WTC11 (cell line): ENCODE measurements at regions not wholly inside any gene's neighbourhood (a gene's known extent, or its start where the extent isn't known, plus 50 kb on each side); places are given as distances from the start of the nearest gene placed in this dataset.

Experiments
- ATAC-seq: fragments of 200-7000 bp; cut with Tn5 transposase; 2 replicates; pipeline ENCODE4 v1.10.0; 2021; ENCODE audit warnings: mild to moderate bottlenecking, moderate library complexity
- CTCF ChIA-PET: fragments of 300-600 bp; sonication (Branson Sonifier 250); formaldehyde crosslinking; loops from one replicate; lab custom pipeline; 2021; ENCODE audit warnings: antibody characterized with exemption; lab: Charles Lee
- POLR2A ChIA-PET: fragments of 350-600 bp; sonication (Branson Sonifier 250); formaldehyde crosslinking; loops from one replicate; lab custom pipeline; 2021; ENCODE audit warnings: antibody characterized with exemption; lab: Charles Lee
- DNase-seq: peaks from one replicate; pipeline ENCODE4 v3.0.0; 2021; ENCODE audit warnings: low spot score
- H3K27ac Mint-ChIP-seq: 2 replicates; pipeline ENCODE4 v1.8.0; 2021; ENCODE audit warnings: mixed read lengths
- H3K27me3 Mint-ChIP-seq: 2 replicates; pipeline ENCODE4 v1.8.0; 2021; ENCODE audit warnings: low read depth, mild to moderate bottlenecking, moderate library complexity, mixed read lengths
- H3K36me3 Mint-ChIP-seq: 2 replicates; pipeline ENCODE4 v1.8.0; 2021; ENCODE audit warnings: mixed read lengths
- H3K4me1 Mint-ChIP-seq: 2 replicates; pipeline ENCODE4 v1.8.0; 2022; ENCODE audit warnings: mixed read lengths
- H3K4me3 Mint-ChIP-seq: 2 replicates; pipeline ENCODE4 v1.8.0; 2021; ENCODE audit warnings: mild to moderate bottlenecking, moderate library complexity, mixed read lengths
- H3K9me3 Mint-ChIP-seq: 2 replicates; pipeline ENCODE4 v1.8.0; 2021; ENCODE audit warnings: mixed read lengths
- GRHL2 ChIP-seq: fragments of 250-450 bp; sonication (Bioruptor Pico); IDR thresholded peaks from 2 replicates; pipeline ENCODE4 v1.8.0; 2022; ENCODE audit warnings: mild to moderate bottlenecking, moderate library complexity; ENCODE audit not compliant: insufficient replicate concordance, severe bottlenecking
- GTF2I ChIP-seq: fragments of 250-450 bp; sonication (Bioruptor Pico); conservative IDR thresholded peaks from 2 replicates; pipeline ENCODE4 v1.4.0; 2021; ENCODE audit warnings: mild to moderate bottlenecking
- MYBL2 ChIP-seq: sonication (generic); formaldehyde crosslinking; IDR thresholded peaks from 2 replicates; pipeline ENCODE4 v1.8.1; 2023; ENCODE audit warnings: mild to moderate bottlenecking, moderate library complexity, missing genetic modification reagents
- NFYB ChIP-seq: sonication (generic); formaldehyde crosslinking; conservative IDR thresholded peaks from 2 replicates; pipeline ENCODE4 v1.8.0; 2022; ENCODE audit warnings: low read depth, missing genetic modification reagents
- NR3C1 ChIP-seq: sonication (generic); formaldehyde crosslinking; conservative IDR thresholded peaks from 2 replicates; pipeline ENCODE4 v1.8.1; 2023; ENCODE audit warnings: low read depth, mild to moderate bottlenecking, missing genetic modification reagents
- RORB ChIP-seq: fragments of 250-450 bp; sonication (Bioruptor Pico); IDR thresholded peaks from 2 replicates; pipeline ENCODE4 v1.9.0; 2021; ENCODE audit warnings: mild to moderate bottlenecking
- TP53 ChIP-seq: sonication (generic); formaldehyde crosslinking; IDR thresholded peaks from 2 replicates; pipeline ENCODE4 v1.8.1; 2023; ENCODE audit warnings: mild to moderate bottlenecking, missing genetic modification reagents
- ZNF232 ChIP-seq: sonication (generic); formaldehyde crosslinking; IDR thresholded peaks from 2 replicates; pipeline ENCODE4 v1.8.0; 2022; ENCODE audit warnings: mild to moderate bottlenecking, missing genetic modification reagents
- ZNF317 ChIP-seq: sonication (generic); formaldehyde crosslinking; IDR thresholded peaks from 2 replicates; pipeline ENCODE4 v1.8.1; 2023; ENCODE audit warnings: low read depth, mild to moderate bottlenecking, moderate library complexity, missing genetic modification reagents, borderline replicate concordance
- TF ChIP-seq, protein P1 (sequence below): sonication (generic); formaldehyde crosslinking; IDR thresholded peaks from 2 replicates; pipeline ENCODE4 v1.8.1; 2023; ENCODE audit warnings: mild to moderate bottlenecking, moderate library complexity, missing genetic modification reagents
- TF ChIP-seq, protein P2 (sequence below): fragments of 250-450 bp; sonication (Bioruptor Pico); IDR thresholded peaks from 2 replicates; pipeline ENCODE4 v2.1.2; 2022; ENCODE audit warnings: mild to moderate bottlenecking, moderate library complexity
- TF ChIP-seq, protein P3 (sequence below): sonication (generic); formaldehyde crosslinking; IDR thresholded peaks from 2 replicates; pipeline ENCODE4 v1.8.0; 2022; ENCODE audit warnings: mild to moderate bottlenecking, missing genetic modification reagents
- TF ChIP-seq, protein P4 (sequence below): sonication (generic); formaldehyde crosslinking; IDR thresholded peaks from 2 replicates; pipeline ENCODE4 v1.8.1; 2023; ENCODE audit warnings: mild to moderate bottlenecking, missing genetic modification reagents
- TF ChIP-seq, protein P5 (sequence below): sonication (generic); formaldehyde crosslinking; IDR thresholded peaks from 2 replicates; pipeline ENCODE4 v1.8.0; 2023; ENCODE audit warnings: missing genetic modification reagents, mild to moderate bottlenecking, borderline replicate concordance
- TF ChIP-seq, protein P6 (sequence below): sonication (generic); formaldehyde crosslinking; conservative IDR thresholded peaks from 2 replicates; pipeline ENCODE4 v1.8.1; 2023; ENCODE audit warnings: mild to moderate bottlenecking, low read depth, missing genetic modification reagents, moderate library complexity
- TF ChIP-seq, protein P7 (sequence below): sonication (generic); formaldehyde crosslinking; IDR thresholded peaks from 2 replicates; pipeline ENCODE4 v1.8.0; 2022; ENCODE audit warnings: mild to moderate bottlenecking, missing genetic modification reagents
- TF ChIP-seq, protein P8 (sequence below): sonication (generic); formaldehyde crosslinking; IDR thresholded peaks from 2 replicates; pipeline ENCODE4 v1.8.1; 2022; ENCODE audit warnings: missing genetic modification reagents, borderline replicate concordance

DNA sequence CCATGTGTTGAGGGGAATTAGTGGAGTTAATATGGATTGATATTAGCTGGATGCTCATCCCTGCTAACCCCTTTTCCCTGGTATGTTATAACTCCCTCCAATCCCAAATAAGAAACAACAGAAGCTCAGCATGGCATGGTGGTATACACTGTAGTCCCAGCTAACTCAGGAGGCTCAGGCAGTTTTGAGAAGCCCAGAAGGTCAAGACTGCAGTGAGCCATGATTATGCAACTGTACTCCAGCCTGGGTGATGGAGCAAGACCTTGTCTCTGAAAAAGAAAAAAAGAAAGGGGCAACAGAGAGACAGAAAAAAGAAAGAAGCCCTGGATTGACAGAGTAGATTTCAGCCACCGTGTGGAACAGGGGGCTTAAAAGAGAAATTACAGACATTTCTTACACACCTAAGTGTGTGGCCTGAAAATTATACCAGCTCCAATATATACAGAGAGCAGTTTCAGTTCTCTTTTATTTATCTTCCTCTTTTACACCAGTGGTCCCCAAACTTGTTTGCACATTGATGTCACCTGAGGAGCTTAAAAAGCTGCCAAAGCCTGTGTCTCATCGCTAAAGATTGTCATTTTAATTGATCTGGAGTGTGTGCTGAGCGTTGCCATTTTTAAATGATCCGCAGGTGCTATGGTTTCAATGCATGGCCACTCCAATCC is 203.6 kb downstream of the UBE2E3 start:
- no peak overlapping the region for H3K4me3 Mint-ChIP-seq
- H3K27ac Mint-ChIP-seq = no peak overlapping the region
- CTCF ChIA-PET = no interaction called here
- POLR2A ChIA-PET = no interaction called here
- ATAC-seq (no peak), DNase-seq (no peak)
- no peaks in the 10 kb centered on the region for H3K36me3 Mint-ChIP-seq
- no peaks in the 10 kb centered on the region for H3K27me3 Mint-ChIP-seq
- no peaks in the 10 kb centered on the region for H3K9me3 Mint-ChIP-seq
- TF ChIP-seq ZNF317 (no peak), GTF2I (CRISPR knock-in tag) (no peak), NFYB (CRISPR knock-in tag) (no peak), MYBL2 (no peak), TP53 (no peak), NR3C1 (no peak), RORB (no peak)
- TF ChIP-seq, protein P1, sequence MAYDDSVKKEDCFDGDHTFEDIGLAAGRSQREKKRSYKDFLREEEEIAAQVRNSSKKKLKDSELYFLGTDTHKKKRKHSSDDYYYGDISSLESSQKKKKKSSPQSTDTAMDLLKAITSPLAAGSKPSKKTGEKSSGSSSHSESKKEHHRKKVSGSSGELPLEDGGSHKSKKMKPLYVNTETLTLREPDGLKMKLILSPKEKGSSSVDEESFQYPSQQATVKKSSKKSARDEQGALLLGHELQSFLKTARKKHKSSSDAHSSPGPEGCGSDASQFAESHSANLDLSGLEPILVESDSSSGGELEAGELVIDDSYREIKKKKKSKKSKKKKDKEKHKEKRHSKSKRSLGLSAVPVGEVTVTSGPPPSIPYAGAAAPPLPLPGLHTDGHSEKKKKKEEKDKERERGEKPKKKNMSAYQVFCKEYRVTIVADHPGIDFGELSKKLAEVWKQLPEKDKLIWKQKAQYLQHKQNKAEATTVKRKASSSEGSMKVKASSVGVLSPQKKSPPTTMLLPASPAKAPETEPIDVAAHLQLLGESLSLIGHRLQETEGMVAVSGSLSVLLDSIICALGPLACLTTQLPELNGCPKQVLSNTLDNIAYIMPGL (CRISPR knock-in tag) = no peak
- TF ChIP-seq, protein P2, sequence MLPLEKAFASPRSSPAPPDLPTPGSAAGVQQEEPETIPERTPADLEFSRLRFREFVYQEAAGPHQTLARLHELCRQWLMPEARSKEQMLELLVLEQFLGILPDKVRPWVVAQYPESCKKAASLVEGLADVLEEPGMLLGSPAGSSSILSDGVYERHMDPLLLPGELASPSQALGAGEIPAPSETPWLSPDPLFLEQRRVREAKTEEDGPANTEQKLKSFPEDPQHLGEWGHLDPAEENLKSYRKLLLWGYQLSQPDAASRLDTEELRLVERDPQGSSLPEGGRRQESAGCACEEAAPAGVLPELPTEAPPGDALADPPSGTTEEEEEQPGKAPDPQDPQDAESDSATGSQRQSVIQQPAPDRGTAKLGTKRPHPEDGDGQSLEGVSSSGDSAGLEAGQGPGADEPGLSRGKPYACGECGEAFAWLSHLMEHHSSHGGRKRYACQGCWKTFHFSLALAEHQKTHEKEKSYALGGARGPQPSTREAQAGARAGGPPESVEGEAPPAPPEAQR (CRISPR knock-in tag) = no peak
- TF ChIP-seq, protein P3, sequence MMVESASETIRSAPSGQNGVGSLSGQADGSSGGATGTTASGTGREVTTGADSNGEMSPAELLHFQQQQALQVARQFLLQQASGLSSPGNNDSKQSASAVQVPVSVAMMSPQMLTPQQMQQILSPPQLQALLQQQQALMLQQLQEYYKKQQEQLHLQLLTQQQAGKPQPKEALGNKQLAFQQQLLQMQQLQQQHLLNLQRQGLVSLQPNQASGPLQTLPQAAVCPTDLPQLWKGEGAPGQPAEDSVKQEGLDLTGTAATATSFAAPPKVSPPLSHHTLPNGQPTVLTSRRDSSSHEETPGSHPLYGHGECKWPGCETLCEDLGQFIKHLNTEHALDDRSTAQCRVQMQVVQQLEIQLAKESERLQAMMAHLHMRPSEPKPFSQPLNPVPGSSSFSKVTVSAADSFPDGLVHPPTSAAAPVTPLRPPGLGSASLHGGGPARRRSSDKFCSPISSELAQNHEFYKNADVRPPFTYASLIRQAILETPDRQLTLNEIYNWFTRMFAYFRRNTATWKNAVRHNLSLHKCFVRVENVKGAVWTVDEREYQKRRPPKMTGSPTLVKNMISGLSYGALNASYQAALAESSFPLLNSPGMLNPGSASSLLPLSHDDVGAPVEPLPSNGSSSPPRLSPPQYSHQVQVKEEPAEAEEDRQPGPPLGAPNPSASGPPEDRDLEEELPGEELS (CRISPR knock-in tag) = no peak
- 0 out of 2 replicates have a peak, but pooled peaks cover 2% of the 10 kb centered on the region for H3K4me1 Mint-ChIP-seq

DNA sequence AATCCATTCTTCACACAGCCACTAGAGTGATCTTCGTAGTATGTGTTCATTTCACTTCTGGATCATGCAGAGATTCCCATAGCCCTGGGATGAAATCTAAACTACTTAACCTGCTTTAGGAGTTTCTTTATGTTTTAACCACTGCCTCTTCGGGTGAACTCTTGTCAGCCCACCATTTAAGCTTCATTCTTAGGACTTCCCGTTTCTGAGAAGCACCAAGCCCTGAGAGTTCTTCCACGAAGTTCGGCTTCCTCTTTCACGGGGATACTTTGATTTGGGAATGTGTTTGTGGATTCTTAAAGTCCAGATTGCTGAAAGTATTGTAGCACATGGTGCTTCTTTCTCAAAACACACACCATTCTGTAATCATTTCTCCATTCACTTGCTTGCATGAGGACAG is 205.0 kb downstream of the UBE2E3 start:
- ATAC-seq (no peak), DNase-seq (no peak)
- H3K27me3 Mint-ChIP-seq = no peaks in the 10 kb centered on the region
- ChIA-PET POLR2A (no interaction called here), CTCF (no interaction called here)
- no peak overlapping the region for H3K27ac Mint-ChIP-seq
- no peak overlapping the region for H3K4me3 Mint-ChIP-seq
- H3K4me1 Mint-ChIP-seq = 0 out of 2 replicates have a peak, but pooled peaks cover 2% of the 10 kb centered on the region
- H3K36me3 Mint-ChIP-seq = no peaks in the 10 kb centered on the region
- H3K9me3 Mint-ChIP-seq = no peaks in the 10 kb centered on the region
- TF ChIP-seq ZNF232 (CRISPR knock-in tag) (no peak), GRHL2 (no peak)
- TF ChIP-seq, protein P4, sequence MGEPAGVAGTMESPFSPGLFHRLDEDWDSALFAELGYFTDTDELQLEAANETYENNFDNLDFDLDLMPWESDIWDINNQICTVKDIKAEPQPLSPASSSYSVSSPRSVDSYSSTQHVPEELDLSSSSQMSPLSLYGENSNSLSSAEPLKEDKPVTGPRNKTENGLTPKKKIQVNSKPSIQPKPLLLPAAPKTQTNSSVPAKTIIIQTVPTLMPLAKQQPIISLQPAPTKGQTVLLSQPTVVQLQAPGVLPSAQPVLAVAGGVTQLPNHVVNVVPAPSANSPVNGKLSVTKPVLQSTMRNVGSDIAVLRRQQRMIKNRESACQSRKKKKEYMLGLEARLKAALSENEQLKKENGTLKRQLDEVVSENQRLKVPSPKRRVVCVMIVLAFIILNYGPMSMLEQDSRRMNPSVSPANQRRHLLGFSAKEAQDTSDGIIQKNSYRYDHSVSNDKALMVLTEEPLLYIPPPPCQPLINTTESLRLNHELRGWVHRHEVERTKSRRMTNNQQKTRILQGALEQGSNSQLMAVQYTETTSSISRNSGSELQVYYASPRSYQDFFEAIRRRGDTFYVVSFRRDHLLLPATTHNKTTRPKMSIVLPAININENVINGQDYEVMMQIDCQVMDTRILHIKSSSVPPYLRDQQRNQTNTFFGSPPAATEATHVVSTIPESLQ = no peak
- TF ChIP-seq, protein P5, sequence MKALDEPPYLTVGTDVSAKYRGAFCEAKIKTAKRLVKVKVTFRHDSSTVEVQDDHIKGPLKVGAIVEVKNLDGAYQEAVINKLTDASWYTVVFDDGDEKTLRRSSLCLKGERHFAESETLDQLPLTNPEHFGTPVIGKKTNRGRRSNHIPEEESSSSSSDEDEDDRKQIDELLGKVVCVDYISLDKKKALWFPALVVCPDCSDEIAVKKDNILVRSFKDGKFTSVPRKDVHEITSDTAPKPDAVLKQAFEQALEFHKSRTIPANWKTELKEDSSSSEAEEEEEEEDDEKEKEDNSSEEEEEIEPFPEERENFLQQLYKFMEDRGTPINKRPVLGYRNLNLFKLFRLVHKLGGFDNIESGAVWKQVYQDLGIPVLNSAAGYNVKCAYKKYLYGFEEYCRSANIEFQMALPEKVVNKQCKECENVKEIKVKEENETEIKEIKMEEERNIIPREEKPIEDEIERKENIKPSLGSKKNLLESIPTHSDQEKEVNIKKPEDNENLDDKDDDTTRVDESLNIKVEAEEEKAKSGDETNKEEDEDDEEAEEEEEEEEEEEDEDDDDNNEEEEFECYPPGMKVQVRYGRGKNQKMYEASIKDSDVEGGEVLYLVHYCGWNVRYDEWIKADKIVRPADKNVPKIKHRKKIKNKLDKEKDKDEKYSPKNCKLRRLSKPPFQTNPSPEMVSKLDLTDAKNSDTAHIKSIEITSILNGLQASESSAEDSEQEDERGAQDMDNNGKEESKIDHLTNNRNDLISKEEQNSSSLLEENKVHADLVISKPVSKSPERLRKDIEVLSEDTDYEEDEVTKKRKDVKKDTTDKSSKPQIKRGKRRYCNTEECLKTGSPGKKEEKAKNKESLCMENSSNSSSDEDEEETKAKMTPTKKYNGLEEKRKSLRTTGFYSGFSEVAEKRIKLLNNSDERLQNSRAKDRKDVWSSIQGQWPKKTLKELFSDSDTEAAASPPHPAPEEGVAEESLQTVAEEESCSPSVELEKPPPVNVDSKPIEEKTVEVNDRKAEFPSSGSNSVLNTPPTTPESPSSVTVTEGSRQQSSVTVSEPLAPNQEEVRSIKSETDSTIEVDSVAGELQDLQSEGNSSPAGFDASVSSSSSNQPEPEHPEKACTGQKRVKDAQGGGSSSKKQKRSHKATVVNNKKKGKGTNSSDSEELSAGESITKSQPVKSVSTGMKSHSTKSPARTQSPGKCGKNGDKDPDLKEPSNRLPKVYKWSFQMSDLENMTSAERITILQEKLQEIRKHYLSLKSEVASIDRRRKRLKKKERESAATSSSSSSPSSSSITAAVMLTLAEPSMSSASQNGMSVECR (CRISPR knock-in tag) = no peak
- TF ChIP-seq, protein P6, sequence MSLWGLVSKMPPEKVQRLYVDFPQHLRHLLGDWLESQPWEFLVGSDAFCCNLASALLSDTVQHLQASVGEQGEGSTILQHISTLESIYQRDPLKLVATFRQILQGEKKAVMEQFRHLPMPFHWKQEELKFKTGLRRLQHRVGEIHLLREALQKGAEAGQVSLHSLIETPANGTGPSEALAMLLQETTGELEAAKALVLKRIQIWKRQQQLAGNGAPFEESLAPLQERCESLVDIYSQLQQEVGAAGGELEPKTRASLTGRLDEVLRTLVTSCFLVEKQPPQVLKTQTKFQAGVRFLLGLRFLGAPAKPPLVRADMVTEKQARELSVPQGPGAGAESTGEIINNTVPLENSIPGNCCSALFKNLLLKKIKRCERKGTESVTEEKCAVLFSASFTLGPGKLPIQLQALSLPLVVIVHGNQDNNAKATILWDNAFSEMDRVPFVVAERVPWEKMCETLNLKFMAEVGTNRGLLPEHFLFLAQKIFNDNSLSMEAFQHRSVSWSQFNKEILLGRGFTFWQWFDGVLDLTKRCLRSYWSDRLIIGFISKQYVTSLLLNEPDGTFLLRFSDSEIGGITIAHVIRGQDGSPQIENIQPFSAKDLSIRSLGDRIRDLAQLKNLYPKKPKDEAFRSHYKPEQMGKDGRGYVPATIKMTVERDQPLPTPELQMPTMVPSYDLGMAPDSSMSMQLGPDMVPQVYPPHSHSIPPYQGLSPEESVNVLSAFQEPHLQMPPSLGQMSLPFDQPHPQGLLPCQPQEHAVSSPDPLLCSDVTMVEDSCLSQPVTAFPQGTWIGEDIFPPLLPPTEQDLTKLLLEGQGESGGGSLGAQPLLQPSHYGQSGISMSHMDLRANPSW (CRISPR knock-in tag) = no peak
- TF ChIP-seq, protein P7, sequence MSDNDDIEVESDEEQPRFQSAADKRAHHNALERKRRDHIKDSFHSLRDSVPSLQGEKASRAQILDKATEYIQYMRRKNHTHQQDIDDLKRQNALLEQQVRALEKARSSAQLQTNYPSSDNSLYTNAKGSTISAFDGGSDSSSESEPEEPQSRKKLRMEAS (CRISPR knock-in tag) = no peak
- TF ChIP-seq, protein P8, sequence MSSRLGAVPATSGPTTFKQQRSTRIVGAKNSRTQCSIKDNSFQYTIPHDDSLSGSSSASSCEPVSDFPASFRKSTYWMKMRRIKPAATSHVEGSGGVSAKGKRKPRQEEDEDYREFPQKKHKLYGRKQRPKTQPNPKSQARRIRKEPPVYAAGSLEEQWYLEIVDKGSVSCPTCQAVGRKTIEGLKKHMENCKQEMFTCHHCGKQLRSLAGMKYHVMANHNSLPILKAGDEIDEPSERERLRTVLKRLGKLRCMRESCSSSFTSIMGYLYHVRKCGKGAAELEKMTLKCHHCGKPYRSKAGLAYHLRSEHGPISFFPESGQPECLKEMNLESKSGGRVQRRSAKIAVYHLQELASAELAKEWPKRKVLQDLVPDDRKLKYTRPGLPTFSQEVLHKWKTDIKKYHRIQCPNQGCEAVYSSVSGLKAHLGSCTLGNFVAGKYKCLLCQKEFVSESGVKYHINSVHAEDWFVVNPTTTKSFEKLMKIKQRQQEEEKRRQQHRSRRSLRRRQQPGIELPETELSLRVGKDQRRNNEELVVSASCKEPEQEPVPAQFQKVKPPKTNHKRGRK = no peak
